CD4-positive, alpha-beta T cell treated with Interleukin-10 for 1 hour (primary cell): ENCODE measurements at regions not wholly inside any gene's neighbourhood (a gene's known extent, or its start where the extent isn't known, plus 50 kb on each side); places are given as distances from the start of the nearest gene placed in this dataset.

Source experiments
- DNase-seq: peaks from one replicate; pipeline ENCODE4 v3.0.0-alpha.2; 2020

- no peak for DNase-seq
Observed at GRCh38 chr2:236749346-236749745, 179.7 kb downstream of the ACKR3 start.

- no peak for DNase-seq
Observed at GRCh38 chr2:236752096-236752495, 182.5 kb downstream of the ACKR3 start.

GRCh38 chr2:236753606-236754270 lies 184.1 kb downstream of the ACKR3 start:
- no peak for DNase-seq

- DNase-seq = no peak
Observed at GRCh38 chr2:236754271-236754944, 184.8 kb downstream of the ACKR3 start.

GRCh38 chr2:236755278-236755840 lies 185.7 kb downstream of the ACKR3 start:
- DNase-seq = no peak

- DNase-seq = no peak
Observed at GRCh38 chr2:236758406-236758805, 188.8 kb downstream of the ACKR3 start.

- no peak for DNase-seq
Observed at GRCh38 chr2:236760246-236760645, 190.6 kb downstream of the ACKR3 start.

GRCh38 chr2:236761358-236761757 lies 191.7 kb downstream of the ACKR3 start:
- DNase-seq = no peak

GRCh38 chr2:236762628-236763027 lies 193.0 kb downstream of the ACKR3 start:
- DNase-seq = no peak

- DNase-seq = no peak
Observed at GRCh38 chr2:236763857-236764256, 194.2 kb downstream of the ACKR3 start.

GRCh38 chr2:236764716-236765115 lies 195.1 kb downstream of the ACKR3 start:
- DNase-seq = no peak

GRCh38 chr2:236765478-236765877 lies 195.9 kb downstream of the ACKR3 start:
- no peak for DNase-seq

- no peak for DNase-seq
Observed at GRCh38 chr2:236766850-236767249, 197.2 kb downstream of the ACKR3 start.

GRCh38 chr2:236767941-236768340 lies 198.3 kb downstream of the ACKR3 start:
- DNase-seq = no peak

- DNase-seq = no peak
Observed at GRCh38 chr2:236768393-236769140, 198.9 kb downstream of the ACKR3 start.

- no peak for DNase-seq
Observed at GRCh38 chr2:236769981-236770671, 200.5 kb downstream of the ACKR3 start.

- no peak for DNase-seq
Observed at GRCh38 chr2:236772220-236772837, 202.7 kb downstream of the ACKR3 start.

- no peak for DNase-seq
Observed at GRCh38 chr2:236773206-236773605, 203.6 kb downstream of the ACKR3 start.

GRCh38 chr2:236774171-236774570 lies 204.5 kb downstream of the ACKR3 start:
- no peak for DNase-seq

- no peak for DNase-seq
Observed at GRCh38 chr2:236775511-236775910, 205.9 kb downstream of the ACKR3 start.

GRCh38 chr2:236776206-236776605 lies 206.6 kb downstream of the ACKR3 start:
- no peak for DNase-seq

- no peak for DNase-seq
Observed at GRCh38 chr2:236776695-236777251, 207.1 kb downstream of the ACKR3 start.
